ENCODE measurements at regions not wholly inside any gene's neighbourhood (a gene's known extent, or its start where the extent isn't known, plus 50 kb on each side); places are given as distances from the start of the nearest gene placed in this dataset.

DNA sequence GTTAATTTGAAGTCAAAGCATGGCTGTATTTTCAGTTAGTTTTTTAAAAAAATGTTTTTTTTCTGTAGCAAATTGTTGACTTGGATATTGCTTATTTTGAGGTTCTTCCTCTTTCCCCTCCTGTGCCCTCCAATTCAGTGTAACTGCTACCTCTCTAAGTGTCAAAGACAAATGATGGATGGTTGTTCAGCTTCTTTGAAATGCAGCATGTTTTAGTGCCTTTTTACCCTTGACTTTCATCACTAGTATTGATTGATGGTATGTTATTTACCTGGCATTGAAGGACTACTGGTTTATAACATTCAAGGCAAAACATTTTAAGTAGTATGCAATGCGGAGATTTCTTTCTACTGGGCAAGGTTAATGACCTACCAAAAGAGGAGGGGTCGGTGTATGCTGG lies 281.0 kb upstream of the FAT1 start:
- no peak for DNase-seq (ENCODE audit: extremely low read depth, low read depth)
- no peak for TF ChIP-seq CTCF (IDR thresholded peaks at IDR 0.05; ENCODE audit: low read depth, low read length, missing control alignments)
- H3K4me3 ChIP-seq (replicated peaks; ENCODE audit: low read depth, low read length): no peak overlapping the region

DNA sequence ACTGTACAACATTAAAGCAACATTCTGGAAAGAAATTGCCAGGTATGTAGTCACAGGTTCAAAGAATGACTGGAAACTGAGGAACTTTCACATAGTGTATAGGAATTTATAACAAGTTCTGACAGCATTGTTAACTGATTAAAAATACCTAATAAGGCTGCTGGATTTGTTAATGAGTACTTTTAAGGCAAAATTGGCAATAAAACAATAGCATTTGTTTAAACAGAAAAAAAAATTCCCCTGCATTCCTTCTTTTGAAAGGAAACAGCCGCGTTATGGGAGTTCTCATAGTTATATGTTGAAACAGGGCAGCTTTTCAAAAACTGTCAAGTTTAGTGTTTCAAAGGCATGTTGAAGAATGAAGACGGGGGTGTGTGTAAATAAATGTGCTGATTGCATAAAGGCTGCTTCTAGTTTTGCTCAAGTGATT lies 282.5 kb upstream of the FAT1 start:
- DNase-seq (ENCODE audit: extremely low read depth, low read depth): no peak
- H3K4me3 ChIP-seq (replicated peaks; ENCODE audit: low read depth, low read length): no peak overlapping the region
- TF ChIP-seq CTCF (IDR thresholded peaks at IDR 0.05; ENCODE audit: low read depth, low read length, missing control alignments): no peak

GRCh38 chr4:187010052-187010451 lies 286.4 kb upstream of the FAT1 start:
- no peak overlapping the region for H3K4me3 ChIP-seq (replicated peaks; ENCODE audit: low read depth, low read length)

GRCh38 chr4:187016101-187016500 lies 292.4 kb upstream of the FAT1 start:
- no peak for TF ChIP-seq CTCF (IDR thresholded peaks at IDR 0.05; ENCODE audit: low read depth, low read length, missing control alignments)
- H3K4me3 ChIP-seq (replicated peaks; ENCODE audit: low read depth, low read length): no peak overlapping the region
- no peak for DNase-seq (ENCODE audit: extremely low read depth, low read depth)

More at GRCh38 chr4:187010052-187010451, 286.4 kb upstream of the FAT1 start:
- DNase-seq (ENCODE audit: extremely low read depth, low read depth): no peak
- TF ChIP-seq CTCF (IDR thresholded peaks at IDR 0.05; ENCODE audit: low read depth, low read length, missing control alignments): no peak

GRCh38 chr4:187017147-187017546 lies 293.5 kb upstream of the FAT1 start:
- no peak for DNase-seq (ENCODE audit: extremely low read depth, low read depth)
- no peak for TF ChIP-seq CTCF (IDR thresholded peaks at IDR 0.05; ENCODE audit: low read depth, low read length, missing control alignments)
- H3K4me3 ChIP-seq (replicated peaks; ENCODE audit: low read depth, low read length): no peak overlapping the region

GRCh38 chr4:187019896-187020295 lies 296.2 kb upstream of the FAT1 start:
- no peak overlapping the region for H3K4me3 ChIP-seq (replicated peaks; ENCODE audit: low read depth, low read length)
- no peak for DNase-seq (ENCODE audit: extremely low read depth, low read depth)
- TF ChIP-seq CTCF (IDR thresholded peaks at IDR 0.05; ENCODE audit: low read depth, low read length, missing control alignments): no peak

GRCh38 chr4:187020676-187021075 lies 297.0 kb upstream of the FAT1 start:
- no peak overlapping the region for H3K4me3 ChIP-seq (replicated peaks; ENCODE audit: low read depth, low read length)
- TF ChIP-seq CTCF (IDR thresholded peaks at IDR 0.05; ENCODE audit: low read depth, low read length, missing control alignments): no peak
- no peak for DNase-seq (ENCODE audit: extremely low read depth, low read depth)
